Panc1 (cell line): ENCODE measurements at regions not wholly inside any gene's neighbourhood (a gene's known extent, or its start where the extent isn't known, plus 50 kb on each side); places are given as distances from the start of the nearest gene placed in this dataset.

ENCODE experiments used
- ATAC-seq: fragments of 200-7000 bp; cut with Tn5 transposase; 2 replicates; pipeline ENCODE4 v1.9.1; 2020; ENCODE audit warnings: mild to moderate bottlenecking, moderate library complexity
- BruUV-seq: library from RNA; stranded (reverse); fragments of 400-500 nt; replicated peaks from 2 replicates; lab custom pipeline; 2021; lab: Mats Ljungman, UMichigan
- CTCF ChIA-PET: fragments of 300-600 bp; sonication (Branson Sonifier 250); formaldehyde crosslinking; loops from one replicate; lab custom pipeline; 2022; ENCODE audit warnings: antibody characterized with exemption; lab: Charles Lee
- POLR2A ChIA-PET: fragments of 300-600 bp; sonication (Branson Sonifier 250); formaldehyde crosslinking; loops from one replicate; lab custom pipeline; 2022; ENCODE audit warnings: antibody characterized with exemption; lab: Charles Lee
- DNase-seq: peaks from one replicate; pipeline ENCODE4 v3.0.0-alpha.2; 2010; ENCODE audit warnings: low read depth, low spot score
- H3K27ac ChIP-seq: 2 replicates; pipeline ENCODE4 v1.5.1; 2011; ENCODE audit warnings: mild to moderate bottlenecking, low read length, inconsistent platforms
- H3K27me3 ChIP-seq: fragments of 200-500 bp; sonication (Bioruptor generic); 2 replicates; pipeline ENCODE4 v1.6.0; 2014; ENCODE audit warnings: low read length, inconsistent platforms; ENCODE audit not compliant: control insufficient read depth, insufficient read depth
- H3K36me3 ChIP-seq: fragments of 200-500 bp; sonication (Bioruptor generic); 2 replicates; pipeline ENCODE4 v1.5.1; 2014; ENCODE audit warnings: inconsistent platforms, mild to moderate bottlenecking, low read length, moderate library complexity; ENCODE audit not compliant: control insufficient read depth, insufficient read depth
- H3K4me1 ChIP-seq: 2 replicates; pipeline ENCODE4 v1.5.1; 2011; ENCODE audit warnings: inconsistent platforms, mild to moderate bottlenecking, low read length, moderate library complexity; ENCODE audit not compliant: control insufficient read depth, insufficient read depth
- H3K4me3 ChIP-seq, 2 experiments: 2 replicates each; pipeline ENCODE4 v1.5.1; 2011 to 2012; ENCODE audit warnings: low read depth in 2 of 2, low read length in 2 of 2, mild to moderate bottlenecking in 2 of 2, inconsistent platforms in 1 of 2, moderate library complexity in 1 of 2
- H3K9me3 ChIP-seq: fragments of 200-500 bp; sonication (Bioruptor generic); 2 replicates; pipeline ENCODE4 v1.5.1; 2014; ENCODE audit warnings: low read depth, mild to moderate bottlenecking, inconsistent platforms, low read length, moderate library complexity; ENCODE audit not compliant: control insufficient read depth, insufficient read depth
- POLR2AphosphoS5 ChIP-seq: IDR thresholded peaks from 2 replicates; pipeline ENCODE4 v1.6.1; 2012; ENCODE audit warnings: mild to moderate bottlenecking, low read depth, low read length, moderate library complexity
- SIN3A ChIP-seq: IDR thresholded peaks from 2 replicates; pipeline ENCODE4 v1.6.1; 2012; ENCODE audit warnings: low read depth, mild to moderate bottlenecking, low read length, moderate library complexity, borderline replicate concordance; ENCODE audit not compliant: insufficient read depth
- TCF7L2 ChIP-seq: IDR thresholded peaks from 2 replicates; pipeline ENCODE4 v1.6.1; 2011; ENCODE audit warnings: mild to moderate bottlenecking, low read depth, low read length, inconsistent platforms
- in situ Hi-C: cut with HindIII; loops from 2 replicates; pipeline ENCODE4 v1.10.0; 2016; ENCODE audit warnings: low sequenced_read_pairs, low pct_unique_long_range_greater_than_20kb
- intact Hi-C: fragments of 100-400 bp; cut with micrococcal nuclease; formaldehyde crosslinking; loops from one replicate; pipeline ENCODE4 v1.10.0; 2022; ENCODE audit not compliant: unreplicated experiment
- TF ChIP-seq, protein P1 (sequence below): fragments of 450-650 bp; IDR thresholded peaks from 2 replicates; pipeline ENCODE4 v1.5.1; 2017; ENCODE audit warnings: mild to moderate bottlenecking
- TF ChIP-seq, protein P2 (sequence below), 2 experiments: IDR thresholded peaks; 2 replicates each; pipeline ENCODE4 v1.6.1; 2011 to 2012; ENCODE audit warnings: low read depth in 2 of 2, control low read depth in 1 of 2, low read length in 1 of 2, mild to moderate bottlenecking in 1 of 2, moderate library complexity in 1 of 2; ENCODE audit not compliant: insufficient read depth in 1 of 2

DNA sequence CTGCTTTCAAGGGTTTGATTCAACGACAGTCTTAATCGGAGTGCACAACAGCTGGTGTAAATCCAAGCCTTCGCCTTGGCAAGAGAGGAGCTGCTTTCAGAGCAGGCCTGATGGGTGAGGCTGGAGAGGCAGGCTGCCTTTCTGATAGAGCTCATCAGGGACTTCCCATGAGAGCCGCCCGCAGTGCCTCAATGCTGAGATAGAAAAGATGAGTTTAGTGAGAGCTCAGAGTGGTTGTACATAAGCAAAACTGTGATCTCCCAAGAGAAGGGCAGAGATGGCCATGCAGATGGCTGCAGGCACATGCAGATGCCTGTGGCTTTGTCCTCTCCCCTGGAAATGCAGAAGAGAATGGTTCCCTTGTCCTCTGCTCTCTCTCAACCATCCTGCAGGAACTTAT, 122.1 kb downstream of the ARL4C start:
- ATAC-seq (0 out of 2 replicates have a peak, but pooled peaks have one; percentile 37), DNase-seq (no peak)
- ChIA-PET POLR2A (interaction anchor here (0.6 kb wide), 1 partner anchor 21 kb away, joined by 3 read pairs; no protein-coding TSS in a partner anchor), CTCF (no interaction called here)
- H3K4me3 ChIP-seq = no peak overlapping the region
- no TSS peak for BruUV-seq
- H3K9me3 ChIP-seq = no peaks in the 10 kb centered on the region
- TF ChIP-seq TCF7L2 = no peak
- TF ChIP-seq, protein P1, sequence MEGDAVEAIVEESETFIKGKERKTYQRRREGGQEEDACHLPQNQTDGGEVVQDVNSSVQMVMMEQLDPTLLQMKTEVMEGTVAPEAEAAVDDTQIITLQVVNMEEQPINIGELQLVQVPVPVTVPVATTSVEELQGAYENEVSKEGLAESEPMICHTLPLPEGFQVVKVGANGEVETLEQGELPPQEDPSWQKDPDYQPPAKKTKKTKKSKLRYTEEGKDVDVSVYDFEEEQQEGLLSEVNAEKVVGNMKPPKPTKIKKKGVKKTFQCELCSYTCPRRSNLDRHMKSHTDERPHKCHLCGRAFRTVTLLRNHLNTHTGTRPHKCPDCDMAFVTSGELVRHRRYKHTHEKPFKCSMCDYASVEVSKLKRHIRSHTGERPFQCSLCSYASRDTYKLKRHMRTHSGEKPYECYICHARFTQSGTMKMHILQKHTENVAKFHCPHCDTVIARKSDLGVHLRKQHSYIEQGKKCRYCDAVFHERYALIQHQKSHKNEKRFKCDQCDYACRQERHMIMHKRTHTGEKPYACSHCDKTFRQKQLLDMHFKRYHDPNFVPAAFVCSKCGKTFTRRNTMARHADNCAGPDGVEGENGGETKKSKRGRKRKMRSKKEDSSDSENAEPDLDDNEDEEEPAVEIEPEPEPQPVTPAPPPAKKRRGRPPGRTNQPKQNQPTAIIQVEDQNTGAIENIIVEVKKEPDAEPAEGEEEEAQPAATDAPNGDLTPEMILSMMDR = no peak
- TF ChIP-seq SIN3A = no peak
- TF ChIP-seq, protein P2, sequence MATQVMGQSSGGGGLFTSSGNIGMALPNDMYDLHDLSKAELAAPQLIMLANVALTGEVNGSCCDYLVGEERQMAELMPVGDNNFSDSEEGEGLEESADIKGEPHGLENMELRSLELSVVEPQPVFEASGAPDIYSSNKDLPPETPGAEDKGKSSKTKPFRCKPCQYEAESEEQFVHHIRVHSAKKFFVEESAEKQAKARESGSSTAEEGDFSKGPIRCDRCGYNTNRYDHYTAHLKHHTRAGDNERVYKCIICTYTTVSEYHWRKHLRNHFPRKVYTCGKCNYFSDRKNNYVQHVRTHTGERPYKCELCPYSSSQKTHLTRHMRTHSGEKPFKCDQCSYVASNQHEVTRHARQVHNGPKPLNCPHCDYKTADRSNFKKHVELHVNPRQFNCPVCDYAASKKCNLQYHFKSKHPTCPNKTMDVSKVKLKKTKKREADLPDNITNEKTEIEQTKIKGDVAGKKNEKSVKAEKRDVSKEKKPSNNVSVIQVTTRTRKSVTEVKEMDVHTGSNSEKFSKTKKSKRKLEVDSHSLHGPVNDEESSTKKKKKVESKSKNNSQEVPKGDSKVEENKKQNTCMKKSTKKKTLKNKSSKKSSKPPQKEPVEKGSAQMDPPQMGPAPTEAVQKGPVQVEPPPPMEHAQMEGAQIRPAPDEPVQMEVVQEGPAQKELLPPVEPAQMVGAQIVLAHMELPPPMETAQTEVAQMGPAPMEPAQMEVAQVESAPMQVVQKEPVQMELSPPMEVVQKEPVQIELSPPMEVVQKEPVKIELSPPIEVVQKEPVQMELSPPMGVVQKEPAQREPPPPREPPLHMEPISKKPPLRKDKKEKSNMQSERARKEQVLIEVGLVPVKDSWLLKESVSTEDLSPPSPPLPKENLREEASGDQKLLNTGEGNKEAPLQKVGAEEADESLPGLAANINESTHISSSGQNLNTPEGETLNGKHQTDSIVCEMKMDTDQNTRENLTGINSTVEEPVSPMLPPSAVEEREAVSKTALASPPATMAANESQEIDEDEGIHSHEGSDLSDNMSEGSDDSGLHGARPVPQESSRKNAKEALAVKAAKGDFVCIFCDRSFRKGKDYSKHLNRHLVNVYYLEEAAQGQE (IDR thresholded peaks at IDR 0.05; ENCODE audit: insufficient read depth in 1 of 2, low read depth in 2 of 2, low read length in 1 of 2) = no peak
- no peak for TF ChIP-seq POLR2AphosphoS5
- peak overlapping the region; percentile 100 for H3K27ac ChIP-seq
- H3K4me1 ChIP-seq = peaks cover 40% of the 10 kb centered on the region
- no peaks in the 10 kb centered on the region for H3K36me3 ChIP-seq
- in situ Hi-C loops (no loop called here), intact Hi-C loops (no loop called here)
- H3K27me3 ChIP-seq = no peaks in the 10 kb centered on the region

DNA sequence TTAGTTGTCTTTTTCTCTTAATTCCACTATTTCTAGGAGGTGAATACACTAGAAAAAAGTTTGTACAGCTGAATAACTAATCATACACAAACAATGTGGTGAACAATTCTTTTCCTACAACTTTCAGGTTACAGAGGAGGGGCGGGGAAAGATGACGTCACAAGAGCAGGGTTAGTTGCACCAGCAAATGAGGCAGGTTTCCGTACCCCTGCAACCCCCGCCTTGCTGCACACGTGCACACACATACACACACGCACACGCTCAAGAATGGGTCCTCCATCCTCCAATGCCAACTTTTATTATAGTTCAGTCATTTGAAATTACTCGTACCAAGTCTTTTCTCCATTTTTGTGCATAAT, 122.8 kb downstream of the ARL4C start:
- ChIA-PET CTCF (no interaction called here), POLR2A (interaction anchor here (0.6 kb wide), 1 partner anchor 21 kb away, joined by 3 read pairs; no protein-coding TSS in a partner anchor)
- no peak for TF ChIP-seq TCF7L2
- TF ChIP-seq, protein P1 = no peak
- TF ChIP-seq, protein P2 (IDR thresholded peaks at IDR 0.05; ENCODE audit: insufficient read depth in 1 of 2, low read depth in 2 of 2, low read length in 1 of 2) = no peak
- no peak for TF ChIP-seq POLR2AphosphoS5
- TF ChIP-seq SIN3A = no peak
- in situ Hi-C loops (no loop called here), intact Hi-C loops (no loop called here)
- no TSS peak for BruUV-seq
- H3K4me1 ChIP-seq = peaks cover 46% of the 10 kb centered on the region
- H3K4me3 ChIP-seq = no peak overlapping the region
- no peaks in the 10 kb centered on the region for H3K36me3 ChIP-seq
- ATAC-seq = no peak
- no peaks in the 10 kb centered on the region for H3K27me3 ChIP-seq
- no peak for DNase-seq
- H3K9me3 ChIP-seq = no peaks in the 10 kb centered on the region
- peak overlapping the region; percentile 100 for H3K27ac ChIP-seq
